Urinary bladder (tissue), 3 donors: ENCODE measurements at regions not wholly inside any gene's neighbourhood (a gene's known extent, or its start where the extent isn't known, plus 50 kb on each side); places are given as distances from the start of the nearest gene placed in this dataset.
"Not testable (repeated sequence)": the region's sequence is repeated elsewhere in the genome, so short reads cannot be mapped to it uniquely, and the experiment has no call there.

ENCODE experiments used
- DNase-seq: peaks from one replicate; pipeline ENCODE4 v3.0.0-alpha.2; 2015; ENCODE audit errors: extremely low spot score
- H3K27ac ChIP-seq: one replicate; pipeline ENCODE4 v1.5.1; 2013; ENCODE audit warnings: low read depth, mild to moderate bottlenecking, moderate library complexity
- H3K36me3 ChIP-seq: one replicate; pipeline ENCODE4 v1.6.1; 2013; ENCODE audit warnings: mild to moderate bottlenecking, moderate library complexity; ENCODE audit not compliant: insufficient read depth
- H3K4me1 ChIP-seq: one replicate; pipeline ENCODE4 v1.6.1; 2013; ENCODE audit warnings: mild to moderate bottlenecking, moderate library complexity; ENCODE audit not compliant: insufficient read depth
- H3K4me3 ChIP-seq: one replicate; pipeline ENCODE4 v1.5.1; 2013; ENCODE audit warnings: low read depth, low read length
- WGBS: extraction: QIAGEN DNeasy Blood & Tissue Kit; methylation state at CpG from one replicate; pipeline ENCODE4 v1.1.7; 2013; 5-methylcytosine and 5-hydroxymethylcytosine counted together
- donor health status: healthy with polysubstance abuse.
- donor health status: healthy.

DNA sequence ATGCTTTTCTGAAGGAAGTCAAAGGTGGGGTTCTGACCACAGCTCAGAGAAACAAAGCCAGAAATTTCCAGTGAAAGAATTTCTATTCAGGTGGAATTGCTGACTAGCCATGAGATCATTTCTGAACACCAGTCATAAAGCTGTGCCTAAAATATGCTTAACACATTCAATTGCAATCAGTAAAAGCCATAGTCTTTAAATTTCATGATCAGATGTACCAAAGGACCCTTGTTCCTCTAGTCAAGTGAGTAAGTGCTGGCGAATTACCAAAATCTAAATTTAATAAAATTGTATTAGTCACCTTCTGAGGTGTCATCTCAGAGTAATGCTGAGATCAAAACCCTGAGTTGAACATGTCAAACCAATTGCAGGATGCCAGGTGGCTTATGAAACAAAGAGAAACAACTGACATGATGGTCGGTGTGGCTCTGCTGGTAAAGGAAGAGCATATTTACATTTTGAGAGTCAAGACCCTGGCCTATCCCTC is 334.2 kb upstream of the CCNH start:
- no peaks in the 10 kb centered on the region for H3K4me1 ChIP-seq
- no peak overlapping the region for H3K27ac ChIP-seq
- WGBS: 81% methylated on average over 2 of the region's 2 CpGs
- H3K4me3 ChIP-seq: no peak overlapping the region
- no peak for DNase-seq
- no peaks in the 10 kb centered on the region for H3K36me3 ChIP-seq

- H3K36me3 ChIP-seq: no peaks in the 10 kb centered on the region
- no peak for DNase-seq
- H3K27ac ChIP-seq: no peak overlapping the region
- no peak overlapping the region for H3K4me3 ChIP-seq
- H3K4me1 ChIP-seq: no peaks in the 10 kb centered on the region
Measured at GRCh38 chr5:87746341-87746740, 333.6 kb upstream of the CCNH start.

DNA sequence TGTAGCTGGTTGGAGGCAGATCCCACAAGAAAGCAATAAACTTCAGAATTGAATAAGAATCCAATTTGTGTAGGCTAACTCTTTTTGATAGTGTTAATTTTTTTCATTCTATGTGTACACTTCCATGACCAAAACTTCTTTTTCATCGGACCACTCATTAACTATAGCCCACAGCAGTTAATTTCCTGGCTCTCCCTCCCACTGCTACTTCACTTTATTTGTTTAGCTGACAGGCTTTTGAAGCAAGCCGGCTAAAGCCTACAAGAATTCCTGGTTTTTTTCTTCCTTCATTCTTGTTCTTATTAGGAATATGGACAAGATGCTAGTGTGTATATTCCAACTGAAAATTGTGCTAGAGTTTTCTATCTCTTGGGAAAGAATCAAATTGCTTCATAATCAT is 329.2 kb upstream of the CCNH start:
- Histone ChIP-seq H3K4me1 (no peaks in the 10 kb centered on the region), H3K36me3 (no peaks in the 10 kb centered on the region), H3K27ac (no peak overlapping the region), H3K4me3 (no peak overlapping the region)
- WGBS: 5% methylated on average over 2 of the region's 2 CpGs
- DNase-seq: no peak

DNA sequence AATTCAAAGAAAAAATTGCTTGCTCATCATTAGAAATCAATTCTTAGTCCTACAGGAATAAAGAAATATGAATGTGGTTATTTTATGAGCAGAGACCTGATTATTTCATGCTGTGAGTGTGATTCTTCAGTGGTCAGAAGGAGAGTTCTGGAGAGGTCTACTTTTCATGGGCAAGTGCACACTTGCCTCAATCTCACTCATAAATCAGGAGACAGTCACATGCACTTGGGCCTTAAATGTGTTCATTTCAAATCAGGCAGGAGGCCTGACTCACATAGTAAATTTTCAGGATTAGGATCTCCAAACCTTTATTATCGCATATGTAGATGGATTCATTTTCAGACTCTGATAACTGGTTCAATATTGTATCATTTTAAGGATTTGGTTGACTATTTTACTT is 323.2 kb upstream of the CCNH start:
- Histone ChIP-seq H3K27ac (no peak overlapping the region), H3K36me3 (no peaks in the 10 kb centered on the region), H3K4me1 (no peaks in the 10 kb centered on the region), H3K4me3 (no peak overlapping the region)
- no peak for DNase-seq
- WGBS: 87% methylated on average over 1 of the region's 1 CpG

DNA sequence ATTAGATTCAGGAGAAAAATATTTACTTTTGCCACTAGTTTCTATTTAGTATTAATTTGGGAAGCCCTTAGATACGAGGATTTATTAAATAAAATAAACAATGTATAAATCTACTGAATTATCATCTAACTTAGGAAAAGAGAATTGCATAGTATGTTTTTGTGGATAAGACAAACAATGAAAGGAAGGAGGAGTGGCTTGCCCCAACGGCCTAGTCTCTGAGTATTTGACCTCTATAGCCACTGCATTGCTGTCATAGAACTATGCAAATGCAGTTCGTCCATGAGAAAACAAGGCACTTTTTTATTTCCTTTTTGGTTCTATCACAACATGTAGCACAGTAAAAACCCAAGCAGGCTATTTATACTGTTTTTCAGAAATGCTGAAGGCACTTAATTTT is 321.2 kb upstream of the CCNH start:
- H3K4me1 ChIP-seq: no peaks in the 10 kb centered on the region
- no peak overlapping the region for H3K27ac ChIP-seq
- no peak for DNase-seq
- H3K4me3 ChIP-seq: no peak overlapping the region
- H3K36me3 ChIP-seq: no peaks in the 10 kb centered on the region
- 38% methylated on average over 3 of the region's 3 CpGs for WGBS

DNA sequence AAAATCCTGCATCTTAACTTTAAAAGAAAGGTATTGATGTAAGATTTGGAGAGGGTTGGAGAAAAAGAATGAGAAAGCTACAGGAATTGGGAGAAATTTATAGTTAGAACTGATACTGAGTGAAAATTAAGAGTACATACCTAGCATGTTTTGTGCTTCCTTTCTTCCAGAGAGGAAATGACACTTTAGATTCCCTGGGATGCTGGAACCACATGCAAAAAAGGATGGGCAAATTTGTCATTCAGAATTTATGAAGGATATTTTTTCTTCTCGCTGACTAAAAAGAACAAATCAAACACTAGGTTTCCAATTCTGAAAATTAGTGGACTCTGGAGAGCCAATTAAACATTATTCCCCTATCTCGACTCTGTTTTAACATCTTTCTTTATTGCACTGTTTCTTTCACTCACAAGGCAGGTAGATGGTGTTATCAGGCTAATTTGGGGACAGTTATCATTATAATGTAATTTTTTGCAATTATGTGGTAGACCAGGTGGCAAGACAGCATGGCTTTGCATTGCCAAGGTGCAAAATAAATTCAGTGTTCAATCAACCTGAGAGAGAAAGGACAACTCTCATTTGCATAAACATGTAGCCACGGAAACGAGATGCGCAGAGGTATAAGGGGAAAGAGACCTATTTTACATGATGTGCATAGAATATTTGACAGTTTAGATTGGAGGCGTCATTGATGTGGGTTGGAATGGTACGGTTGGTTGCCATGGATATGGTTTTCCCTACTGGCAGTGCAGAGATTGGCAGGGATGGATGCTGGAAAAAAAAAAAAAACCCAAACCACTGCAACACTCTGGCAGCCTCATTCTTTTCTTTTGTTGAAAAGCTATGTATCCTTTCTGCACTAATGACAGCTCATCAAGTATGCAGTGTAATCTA is 320.4 kb upstream of the CCNH start:
- no peaks in the 10 kb centered on the region for H3K4me1 ChIP-seq
- DNase-seq: no peak
- WGBS: 82% methylated on average over 7 of the region's 7 CpGs
- no peak overlapping the region for H3K4me3 ChIP-seq
- no peaks in the 10 kb centered on the region for H3K36me3 ChIP-seq
- H3K27ac ChIP-seq: no peak overlapping the region

GRCh38 chr5:87729781-87730180 is 317.1 kb upstream of the CCNH start:
- Histone ChIP-seq H3K27ac (no peak overlapping the region), H3K4me1 (no peaks in the 10 kb centered on the region), H3K4me3 (no peak overlapping the region), H3K36me3 (no peaks in the 10 kb centered on the region)
- no peak for DNase-seq

- 66% methylated on average over 3 of the region's 3 CpGs for WGBS
Measured at GRCh38 chr5:87722286-87722685, 309.6 kb upstream of the CCNH start.

DNA sequence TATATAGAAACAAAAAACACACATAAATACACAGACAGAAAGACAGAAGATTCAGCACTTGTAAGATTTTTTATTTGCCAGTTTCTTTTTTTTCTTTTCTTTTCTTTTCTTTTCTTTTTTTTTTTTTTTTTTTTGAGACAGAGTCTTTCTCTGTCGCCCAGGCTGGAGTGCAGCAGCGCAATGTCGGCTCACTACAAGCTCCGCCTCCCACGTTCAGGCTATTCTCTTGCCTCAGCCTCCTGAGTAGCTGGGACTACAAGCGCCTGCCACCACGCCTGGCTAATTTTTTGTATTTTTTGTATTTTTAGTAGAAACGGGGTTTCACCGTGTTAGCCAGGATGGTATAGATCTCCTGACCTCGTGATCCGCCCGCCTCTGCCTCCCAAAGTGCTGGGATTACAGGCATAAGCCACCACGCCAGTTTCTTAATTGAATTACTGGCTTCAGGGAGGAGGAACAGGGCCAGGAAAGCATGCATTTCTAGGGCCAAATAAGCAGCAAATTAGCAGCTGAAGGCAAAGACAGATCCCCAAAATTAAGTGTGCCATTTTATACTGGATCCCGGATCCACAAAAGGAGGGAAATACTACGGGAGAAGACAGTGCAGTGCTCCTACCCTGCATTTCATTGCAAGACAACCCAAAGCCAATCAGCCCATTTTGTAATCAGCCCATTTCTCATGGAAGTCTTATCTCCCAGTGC is 305.6 kb upstream of the CCNH start:
- WGBS: 84% methylated on average over 15 of the region's 15 CpGs
- DNase-seq, H3K36me3 ChIP-seq: not testable (repeated sequence)

More at GRCh38 chr5:87722286-87722685, 309.6 kb upstream of the CCNH start:
- H3K36me3 ChIP-seq: no peaks in the 10 kb centered on the region
- H3K27ac ChIP-seq: no peak overlapping the region
- DNase-seq: no peak
- H3K4me1 ChIP-seq: no peaks in the 10 kb centered on the region
- no peak overlapping the region for H3K4me3 ChIP-seq

DNA sequence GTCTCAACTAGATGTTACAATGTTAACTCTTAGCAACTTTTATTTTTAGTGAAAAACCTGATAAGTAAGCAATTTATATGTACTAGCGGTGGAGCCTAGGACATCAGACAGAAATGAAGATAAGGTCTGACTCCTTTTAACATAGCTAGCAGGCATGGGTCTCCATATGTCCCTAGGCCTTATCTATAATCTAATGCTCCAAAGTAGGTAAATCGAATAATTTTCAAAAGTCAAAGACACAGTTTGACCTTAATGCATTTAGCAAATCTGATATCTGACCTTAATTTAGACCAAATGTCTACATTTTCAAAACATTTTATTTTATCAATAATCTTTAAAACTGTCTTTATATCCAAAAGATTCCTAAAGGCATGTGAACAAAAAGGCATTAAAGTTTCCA is 305.0 kb upstream of the CCNH start:
- Histone ChIP-seq H3K4me3 (no peak overlapping the region), H3K27ac (no peak overlapping the region), H3K36me3 (no peaks in the 10 kb centered on the region), H3K4me1 (no peaks in the 10 kb centered on the region)
- DNase-seq: no peak
- 61% methylated on average over 2 of the region's 2 CpGs for WGBS

More for the DNA sequence above, 305.6 kb upstream of the CCNH start:
- not testable (repeated sequence) for H3K4me1 ChIP-seq, H3K4me3 ChIP-seq, H3K27ac ChIP-seq

- H3K27ac ChIP-seq: no peak overlapping the region
- DNase-seq: no peak
- no peak overlapping the region for H3K4me3 ChIP-seq
Measured at GRCh38 chr5:87705876-87706275, 293.1 kb upstream of the CCNH start.

DNA sequence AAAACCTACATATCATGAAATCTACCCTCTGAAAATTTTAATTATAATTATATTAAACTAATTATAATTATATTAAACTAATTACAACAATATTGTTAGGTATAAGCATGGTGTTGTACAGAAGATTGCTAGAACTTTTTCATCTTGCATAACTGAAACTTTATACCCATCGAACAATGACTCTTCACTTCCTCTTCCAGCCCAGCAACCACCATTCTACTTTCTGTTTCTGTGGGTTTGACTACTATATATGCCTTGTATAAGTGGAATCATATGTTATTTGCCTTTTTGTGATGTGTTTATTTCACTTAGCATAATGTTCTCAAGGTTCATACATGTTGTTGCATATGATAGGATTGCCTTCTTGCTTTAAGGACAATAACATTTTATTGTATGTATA is 274.2 kb upstream of the CCNH start:
- no peak overlapping the region for H3K4me3 ChIP-seq
- no peaks in the 10 kb centered on the region for H3K4me1 ChIP-seq
- no peaks in the 10 kb centered on the region for H3K36me3 ChIP-seq
- DNase-seq: no peak
- no peak overlapping the region for H3K27ac ChIP-seq
- 75% methylated on average over 1 of the region's 1 CpG for WGBS

More at GRCh38 chr5:87705876-87706275, 293.1 kb upstream of the CCNH start:
- no peaks in the 10 kb centered on the region for H3K4me1 ChIP-seq
- WGBS: 40% methylated on average over 1 of the region's 1 CpG
- no peaks in the 10 kb centered on the region for H3K36me3 ChIP-seq

GRCh38 chr5:87686018-87686417 is 273.3 kb upstream of the CCNH start:
- no peak overlapping the region for H3K4me3 ChIP-seq
- no peak for DNase-seq
- no peaks in the 10 kb centered on the region for H3K36me3 ChIP-seq
- no peak overlapping the region for H3K27ac ChIP-seq
- H3K4me1 ChIP-seq: no peaks in the 10 kb centered on the region

DNA sequence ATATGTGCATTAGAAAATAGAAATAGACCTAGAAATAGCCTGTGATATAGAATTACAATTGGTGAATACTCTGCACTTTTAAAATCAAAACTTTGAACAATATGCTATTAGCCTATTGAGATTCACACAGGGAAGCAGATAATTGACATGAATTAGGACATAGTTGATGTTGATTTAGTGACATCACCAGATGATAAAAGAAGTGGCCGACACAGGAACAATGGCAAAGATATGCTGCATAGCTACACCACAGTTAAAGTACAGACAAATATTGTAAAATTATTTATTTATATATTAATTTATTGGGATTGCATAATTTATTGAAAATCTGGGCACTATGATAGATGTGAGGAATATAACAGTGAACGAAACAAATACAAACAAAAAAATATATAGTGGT is 261.5 kb upstream of the CCNH start:
- Histone ChIP-seq H3K4me1 (no peaks in the 10 kb centered on the region), H3K4me3 (no peak overlapping the region), H3K27ac (no peak overlapping the region), H3K36me3 (no peaks in the 10 kb centered on the region)
- 81% methylated on average over 2 of the region's 2 CpGs for WGBS
- no peak for DNase-seq
